OCI-LY1 (cell line): ENCODE measurements at regions not wholly inside any gene's neighbourhood (a gene's known extent, or its start where the extent isn't known, plus 50 kb on each side); places are given as distances from the start of the nearest gene placed in this dataset.

Source experiments
- H2AFZ ChIP-seq: fragments of 200-600 bp; sonication (generic), shearing (Covaris generic); 2 replicates; pipeline ENCODE4 v1.6.0; 2014; ENCODE audit warnings: antibody characterized with exemption, mild to moderate bottlenecking, low read length
- H3F3A ChIP-seq: fragments of 200-600 bp; sonication (generic), shearing (Covaris generic); 2 replicates; pipeline ENCODE4 v1.6.0; 2014; ENCODE audit warnings: mild to moderate bottlenecking, antibody characterized with exemption, low read length, moderate library complexity; ENCODE audit not compliant: insufficient read depth
- H3K27ac ChIP-seq: fragments of 200-600 bp; sonication (generic); 2 replicates; pipeline ENCODE4 v1.5.1; 2014; ENCODE audit warnings: low read length, mixed run types, mild to moderate bottlenecking, low read depth; ENCODE audit not compliant: poor library complexity, severe bottlenecking
- H3K27me3 ChIP-seq: fragments of 200-600 bp; sonication (generic); 2 replicates; pipeline ENCODE4 v1.6.0; 2014; ENCODE audit warnings: antibody characterized with exemption, mild to moderate bottlenecking, low read length, moderate library complexity; ENCODE audit not compliant: insufficient read depth
- H3K36me3 ChIP-seq: fragments of 200-600 bp; sonication (generic); 2 replicates; pipeline ENCODE4 v1.6.1; 2014; ENCODE audit warnings: mild to moderate bottlenecking, antibody characterized with exemption, low read length, moderate library complexity, mixed read lengths; ENCODE audit not compliant: insufficient read depth
- H3K4me1 ChIP-seq: fragments of 200-600 bp; sonication (generic); 2 replicates; pipeline ENCODE4 v1.5.1; 2014; ENCODE audit warnings: mild to moderate bottlenecking, low read length, moderate library complexity; ENCODE audit not compliant: insufficient read depth, severe bottlenecking
- H3K4me2 ChIP-seq: fragments of 200-600 bp; sonication (generic), shearing (Covaris generic); 2 replicates; pipeline ENCODE4 v1.6.1; 2014; ENCODE audit warnings: low read length
- H3K4me3 ChIP-seq: fragments of 200-600 bp; sonication (generic); 2 replicates; pipeline ENCODE4 v1.5.1; 2014; ENCODE audit warnings: low read length, low read depth, mild to moderate bottlenecking, mixed read lengths; ENCODE audit not compliant: poor library complexity, severe bottlenecking
- H3K79me2 ChIP-seq: fragments of 200-600 bp; shearing (Covaris generic); 2 replicates; pipeline ENCODE4 v1.6.1; 2016; ENCODE audit warnings: mixed run types, low read length, mixed read lengths; ENCODE audit not compliant: insufficient read depth
- H3K9ac ChIP-seq: fragments of 200-600 bp; sonication (generic), shearing (Covaris generic); 2 replicates; pipeline ENCODE4 v1.6.1; 2014; ENCODE audit warnings: mild to moderate bottlenecking, low read length, mixed read lengths
- H3K9me2 ChIP-seq: fragments of 200-600 bp; sonication (generic), shearing (Covaris generic); 2 replicates; pipeline ENCODE4 v1.6.1; 2014; ENCODE audit warnings: low read depth, mild to moderate bottlenecking, low read length, mixed read lengths
- H3K9me3 ChIP-seq: fragments of 200-600 bp; shearing (Covaris generic); 2 replicates; pipeline ENCODE4 v1.6.1; 2014; ENCODE audit warnings: low read length, mixed read lengths
- H4K20me1 ChIP-seq: fragments of 200-600 bp; sonication (generic), shearing (Covaris generic); 2 replicates; pipeline ENCODE4 v1.6.0; 2016; ENCODE audit warnings: mild to moderate bottlenecking, low read length; ENCODE audit not compliant: insufficient read depth
- EZH2 ChIP-seq: fragments of 200-600 bp; sonication (generic), shearing (Covaris generic); IDR thresholded peaks from 2 replicates; pipeline ENCODE4 v1.8.0; 2017; ENCODE audit warnings: borderline replicate concordance, mixed run types, mild to moderate bottlenecking, antibody characterized with exemption, low read length, moderate library complexity, mixed read lengths
- TF ChIP-seq, protein P1 (sequence below): fragments of 200-600 bp; sonication (generic), shearing (Covaris generic); IDR thresholded peaks from 2 replicates; pipeline ENCODE4 v1.5.1; 2017; ENCODE audit warnings: mild to moderate bottlenecking, antibody characterized with exemption, low read length, moderate library complexity, mixed read lengths

DNA sequence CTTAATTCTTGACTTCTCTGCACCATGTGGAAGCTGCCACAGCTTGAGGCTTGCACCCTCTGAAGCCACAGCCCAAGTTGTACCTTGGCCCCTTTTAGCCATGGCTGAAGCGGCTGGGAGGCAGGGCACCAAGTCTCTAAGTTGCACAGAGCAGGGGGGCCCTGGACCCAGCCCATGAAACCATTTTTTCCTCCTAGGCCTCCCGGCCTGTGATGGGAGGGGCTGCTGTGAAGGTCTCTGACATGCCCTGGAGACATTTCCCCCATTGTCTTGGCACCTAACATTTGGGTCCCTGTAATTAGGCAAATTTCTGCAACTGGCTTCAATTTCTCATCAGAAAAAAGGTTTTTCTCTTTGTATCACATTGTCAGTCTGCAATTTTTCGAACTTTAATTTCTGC lies 92.8 kb upstream of the GALNT15 start:
- no peak for TF ChIP-seq EZH2
- TF ChIP-seq, protein P1, sequence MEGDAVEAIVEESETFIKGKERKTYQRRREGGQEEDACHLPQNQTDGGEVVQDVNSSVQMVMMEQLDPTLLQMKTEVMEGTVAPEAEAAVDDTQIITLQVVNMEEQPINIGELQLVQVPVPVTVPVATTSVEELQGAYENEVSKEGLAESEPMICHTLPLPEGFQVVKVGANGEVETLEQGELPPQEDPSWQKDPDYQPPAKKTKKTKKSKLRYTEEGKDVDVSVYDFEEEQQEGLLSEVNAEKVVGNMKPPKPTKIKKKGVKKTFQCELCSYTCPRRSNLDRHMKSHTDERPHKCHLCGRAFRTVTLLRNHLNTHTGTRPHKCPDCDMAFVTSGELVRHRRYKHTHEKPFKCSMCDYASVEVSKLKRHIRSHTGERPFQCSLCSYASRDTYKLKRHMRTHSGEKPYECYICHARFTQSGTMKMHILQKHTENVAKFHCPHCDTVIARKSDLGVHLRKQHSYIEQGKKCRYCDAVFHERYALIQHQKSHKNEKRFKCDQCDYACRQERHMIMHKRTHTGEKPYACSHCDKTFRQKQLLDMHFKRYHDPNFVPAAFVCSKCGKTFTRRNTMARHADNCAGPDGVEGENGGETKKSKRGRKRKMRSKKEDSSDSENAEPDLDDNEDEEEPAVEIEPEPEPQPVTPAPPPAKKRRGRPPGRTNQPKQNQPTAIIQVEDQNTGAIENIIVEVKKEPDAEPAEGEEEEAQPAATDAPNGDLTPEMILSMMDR, result no peak
- no peaks in the 10 kb centered on the region for H3K9me2 ChIP-seq
- H3K9ac ChIP-seq, result no peak overlapping the region
- no peak overlapping the region for H3K4me2 ChIP-seq
- H3K36me3 ChIP-seq, result no peaks in the 10 kb centered on the region
- no peaks in the 10 kb centered on the region for H3K27me3 ChIP-seq
- no peaks in the 10 kb centered on the region for H3F3A ChIP-seq
- H3K4me1 ChIP-seq, result no peaks in the 10 kb centered on the region
- H2AFZ ChIP-seq, result no peak overlapping the region
- H3K79me2 ChIP-seq, result no peaks in the 10 kb centered on the region
- no peaks in the 10 kb centered on the region for H4K20me1 ChIP-seq
- H3K9me3 ChIP-seq, result 0 out of 2 replicates have a peak, but pooled peaks cover 2% of the 10 kb centered on the region
- no peak overlapping the region for H3K27ac ChIP-seq
- H3K4me3 ChIP-seq, result no peak overlapping the region

DNA sequence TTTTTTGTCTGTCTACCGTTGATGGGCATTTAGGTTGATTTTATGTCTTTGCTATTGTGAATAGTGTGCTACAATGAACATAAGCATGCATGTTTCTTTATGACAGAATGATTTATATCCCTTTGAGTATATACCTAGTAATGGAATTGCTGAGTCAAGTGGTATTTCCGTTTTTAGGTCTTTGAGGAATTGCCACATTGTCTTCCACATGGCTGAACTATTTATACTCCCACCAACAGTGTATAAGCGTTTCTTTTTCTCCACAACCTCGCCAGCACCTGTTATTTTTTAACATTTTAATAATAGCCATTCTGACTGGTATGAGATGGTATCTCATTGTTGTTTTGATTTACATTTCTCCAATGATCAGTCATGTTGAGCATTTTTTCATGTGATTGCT lies 89.6 kb upstream of the GALNT15 start:
- Histone ChIP-seq H3K9ac (no peak overlapping the region), H3K36me3 (no peaks in the 10 kb centered on the region), H3K9me2 (no peaks in the 10 kb centered on the region), H2AFZ (no peak overlapping the region), H3K79me2 (no peaks in the 10 kb centered on the region), H3F3A (no peaks in the 10 kb centered on the region), H4K20me1 (no peaks in the 10 kb centered on the region), H3K27ac (no peak overlapping the region), H3K4me1 (no peaks in the 10 kb centered on the region), H3K27me3 (0 out of 2 replicates have a peak, but pooled peaks cover 3% of the 10 kb centered on the region), H3K4me2 (no peak overlapping the region), H3K4me3 (no peak overlapping the region), H3K9me3 (0 out of 2 replicates have a peak, but pooled peaks cover 2% of the 10 kb centered on the region)
- TF ChIP-seq EZH2, result no peak
- TF ChIP-seq, protein P1, result no peak

DNA sequence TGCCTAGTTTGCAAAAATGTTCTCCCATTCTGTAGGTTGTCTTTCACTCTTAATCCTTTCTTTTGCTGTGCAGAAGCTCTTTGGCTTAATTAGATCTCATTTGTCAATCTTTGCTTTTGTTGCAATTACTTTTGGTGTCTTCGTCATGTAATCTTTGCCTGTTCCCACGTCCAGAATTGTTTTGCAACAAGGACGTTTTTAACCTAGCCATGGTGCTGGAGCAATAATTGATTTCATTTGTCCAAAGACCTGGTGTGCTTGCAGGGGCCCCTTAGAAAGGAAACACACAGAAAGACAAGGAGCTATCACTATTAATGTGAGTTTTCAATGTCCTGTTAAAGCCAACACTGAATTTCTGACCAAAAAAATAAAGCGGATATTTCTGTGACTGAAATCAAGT lies 89.1 kb upstream of the GALNT15 start:
- no peaks in the 10 kb centered on the region for H3K79me2 ChIP-seq
- H3K4me2 ChIP-seq, result no peak overlapping the region
- 0 out of 2 replicates have a peak, but pooled peaks cover 3% of the 10 kb centered on the region for H3K27me3 ChIP-seq
- H3K36me3 ChIP-seq, result no peaks in the 10 kb centered on the region
- TF ChIP-seq, protein P1, result no peak
- no peak for TF ChIP-seq EZH2
- no peak overlapping the region for H2AFZ ChIP-seq
- no peak overlapping the region for H3K4me3 ChIP-seq
- no peak overlapping the region for H3K9ac ChIP-seq
- no peaks in the 10 kb centered on the region for H3K9me2 ChIP-seq
- H4K20me1 ChIP-seq, result no peaks in the 10 kb centered on the region
- no peak overlapping the region for H3K27ac ChIP-seq
- H3K4me1 ChIP-seq, result no peaks in the 10 kb centered on the region
- 0 out of 2 replicates have a peak, but pooled peaks cover 2% of the 10 kb centered on the region for H3K9me3 ChIP-seq
- no peaks in the 10 kb centered on the region for H3F3A ChIP-seq
